SK-MEL-5 (cell line): ENCODE measurements at regions not wholly inside any gene's neighbourhood (a gene's known extent, or its start where the extent isn't known, plus 50 kb on each side); places are given as distances from the start of the nearest gene placed in this dataset.

Experiments
- DNase-seq: peaks from one replicate; pipeline ENCODE4 v3.0.0-alpha.2; 2016; ENCODE audit warnings: low read depth, low spot score
- in situ Hi-C: cut with HindIII; loops from 2 replicates; pipeline ENCODE4 v1.10.0; 2016; ENCODE audit warnings: low sequenced_read_pairs, high pct_unique_total_duplicates, low pct_unique_long_range_greater_than_20kb

DNA sequence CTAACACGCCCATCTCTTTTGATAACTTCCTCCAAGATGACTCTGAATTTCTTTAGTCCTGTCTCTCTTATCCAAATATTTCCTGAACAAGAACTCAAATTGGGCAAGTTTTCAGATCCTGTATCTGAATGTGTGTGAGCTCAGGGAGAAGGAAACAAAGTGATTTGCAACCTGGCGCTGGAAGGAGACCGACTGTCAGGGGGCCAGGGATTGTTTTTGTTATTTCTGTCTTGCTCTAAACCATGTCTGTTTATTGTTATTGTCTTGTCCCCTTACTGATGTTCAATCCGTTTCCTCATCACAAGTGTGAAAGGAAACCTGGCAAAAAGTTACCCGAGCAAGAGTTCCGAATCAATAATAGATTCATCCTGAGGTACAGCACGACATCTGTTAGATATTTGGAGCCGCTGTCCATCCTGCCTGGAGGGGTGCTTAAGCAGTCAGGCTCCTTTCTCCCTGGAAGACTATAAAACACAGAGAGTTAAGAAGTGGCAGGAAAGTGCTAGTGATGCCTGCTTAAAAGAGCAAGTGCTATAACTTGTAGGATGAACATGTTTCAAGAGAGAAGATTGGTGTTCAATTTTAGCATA lies 132.5 kb upstream of the OSR1 start:
- in situ Hi-C loops = no loop called here
- DNase-seq = no peak

DNA sequence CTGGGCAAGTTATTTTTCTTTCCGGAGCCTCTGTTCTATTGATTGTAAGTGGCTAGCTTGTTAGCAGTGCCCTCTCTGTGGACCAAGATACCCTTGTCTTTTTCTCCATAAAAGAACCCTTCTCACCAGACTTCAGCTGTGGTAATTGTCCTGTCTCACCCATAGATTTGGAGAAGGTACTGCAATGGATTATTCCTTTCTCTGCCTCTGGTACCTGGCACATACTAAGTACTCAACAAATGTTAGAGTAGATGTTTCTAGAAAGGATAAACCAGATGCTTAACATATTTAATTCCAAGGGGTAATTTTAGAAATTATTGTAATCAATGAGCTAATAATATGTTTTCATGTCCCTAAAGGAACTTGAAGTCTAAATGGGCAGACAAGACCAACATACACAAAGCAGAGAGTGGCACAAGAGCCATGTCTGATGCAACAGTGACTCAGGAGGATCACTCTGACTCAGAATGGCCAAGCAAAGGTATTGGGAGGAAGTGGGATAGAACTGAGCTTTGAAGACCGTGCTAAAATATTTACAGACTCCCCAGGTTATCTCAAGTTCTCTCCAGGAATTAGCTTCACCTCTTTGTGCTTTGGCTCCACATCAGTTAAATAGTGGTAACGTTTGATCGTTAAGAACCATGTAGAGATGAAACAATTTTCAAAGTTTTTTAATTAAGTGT lies 129.7 kb upstream of the OSR1 start:
- DNase-seq = no peak
- in situ Hi-C loops = no loop called here

DNA sequence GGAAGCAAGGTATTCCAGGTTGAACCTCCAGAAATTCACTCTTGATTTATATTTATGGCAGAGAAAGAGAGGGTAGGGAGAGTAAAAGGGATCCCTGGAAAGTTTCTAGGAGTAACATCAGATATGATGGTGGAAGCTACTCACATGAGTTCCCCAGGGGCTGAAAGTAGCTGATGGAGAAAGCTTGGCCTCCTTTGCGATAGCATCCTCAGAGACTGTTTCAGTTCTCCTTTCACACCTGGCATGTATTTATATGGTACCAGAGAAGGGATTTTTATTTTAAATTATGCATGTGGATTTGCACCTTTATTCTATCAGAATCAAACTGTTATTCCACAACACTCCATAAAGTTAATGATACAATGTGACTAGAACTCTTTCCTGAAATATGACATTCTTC lies 126.3 kb upstream of the OSR1 start:
- no peak for DNase-seq
- in situ Hi-C loops = no loop called here

DNA sequence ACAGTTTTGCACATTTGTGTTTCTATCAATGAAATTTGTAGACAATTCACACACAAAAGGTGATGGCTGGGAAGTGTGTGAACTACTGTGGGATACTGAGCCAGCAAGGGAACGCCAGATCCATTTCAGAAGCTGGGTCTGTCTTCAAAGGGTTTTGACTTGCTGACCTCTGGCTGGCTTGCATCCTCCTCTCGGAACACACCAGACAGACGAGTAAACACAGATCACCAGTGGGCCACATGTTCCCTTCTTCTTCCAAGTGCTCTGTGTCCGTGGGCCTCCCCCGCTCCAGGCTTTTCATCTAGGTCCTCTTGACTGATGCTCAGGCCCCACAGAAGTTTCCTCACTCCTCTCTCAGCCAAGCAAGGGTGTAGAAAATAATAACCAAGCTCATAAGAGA lies 122.2 kb upstream of the OSR1 start:
- DNase-seq = no peak
- in situ Hi-C loops = no loop called here

DNA sequence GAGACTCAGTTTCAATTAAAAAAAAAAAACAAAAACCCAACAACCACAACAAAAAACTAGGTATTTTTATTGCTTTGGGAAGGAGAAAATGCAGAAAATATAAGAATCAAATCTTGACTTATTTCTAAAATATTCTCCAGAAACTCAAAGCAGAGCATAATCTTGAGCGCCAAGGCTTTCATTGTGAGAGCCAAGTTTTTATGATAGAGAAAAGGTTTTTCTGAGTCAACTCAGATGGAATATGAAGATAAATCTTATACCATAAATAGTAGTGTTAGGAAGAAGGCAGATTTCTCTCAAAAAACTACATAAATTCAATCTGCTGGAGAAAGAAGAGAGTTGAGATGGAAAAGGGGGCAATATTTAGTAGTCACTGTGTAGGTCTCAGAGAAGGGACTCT lies 121.2 kb upstream of the OSR1 start:
- no peak for DNase-seq
- in situ Hi-C loops = no loop called here

DNA sequence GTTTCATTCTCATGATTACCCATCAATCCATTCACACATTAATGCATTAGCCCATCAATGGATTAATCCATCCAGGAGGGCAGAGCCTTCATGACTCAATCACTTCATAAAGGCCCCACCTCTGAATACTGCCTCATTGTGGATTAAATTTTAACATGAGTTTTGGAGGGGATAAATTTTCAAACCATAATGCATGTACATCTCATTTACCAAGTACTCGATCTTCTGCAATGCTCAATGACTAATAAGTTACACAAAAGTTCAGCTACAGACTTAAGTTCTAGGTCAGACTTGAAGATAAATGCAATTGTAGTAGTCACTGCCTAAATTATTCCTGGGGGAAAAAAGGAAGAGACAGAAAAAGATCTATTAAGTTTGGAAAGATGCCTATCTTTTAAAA lies 120.0 kb upstream of the OSR1 start:
- in situ Hi-C loops = no loop called here
- no peak for DNase-seq

DNA sequence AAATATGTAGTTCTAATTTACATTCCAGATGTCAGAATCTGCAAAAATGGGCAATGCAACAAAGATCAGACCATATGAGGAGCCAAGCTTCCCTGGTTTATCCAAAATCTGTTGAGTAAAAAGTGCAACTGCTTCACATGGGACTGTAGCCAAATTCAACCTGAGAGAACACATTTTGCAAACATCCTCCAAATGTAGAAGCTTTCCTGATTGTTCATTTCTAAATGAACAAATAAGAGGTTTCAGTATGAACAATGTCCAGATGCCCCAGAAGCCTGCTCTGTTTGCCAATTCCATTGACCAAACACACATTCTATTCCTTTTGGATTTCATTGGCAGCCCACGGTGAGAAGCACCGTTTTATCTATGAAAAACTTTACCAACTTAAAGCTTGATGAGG lies 117.9 kb upstream of the OSR1 start:
- in situ Hi-C loops = no loop called here
- DNase-seq = no peak

DNA sequence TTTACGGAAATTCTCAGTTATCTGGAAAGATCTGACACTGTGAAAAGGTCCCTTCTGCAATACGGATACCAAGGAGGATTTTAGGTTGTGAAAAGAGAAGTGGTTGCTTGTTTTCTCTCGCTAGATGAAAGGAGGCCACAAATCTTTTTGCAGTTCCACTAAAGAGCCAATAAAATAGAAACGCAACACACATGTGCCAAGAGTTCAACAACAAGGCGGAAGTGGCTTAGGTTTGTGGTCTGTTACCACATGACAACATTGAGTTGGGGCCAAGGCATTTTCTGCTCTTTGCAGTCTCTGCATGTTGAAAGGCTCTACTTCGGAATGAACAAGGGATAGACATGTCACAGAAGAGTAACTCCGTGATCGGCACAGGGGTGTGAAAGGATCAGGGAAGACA lies 115.7 kb upstream of the OSR1 start:
- DNase-seq = peak; percentile 32
- in situ Hi-C loops = no loop called here

DNA sequence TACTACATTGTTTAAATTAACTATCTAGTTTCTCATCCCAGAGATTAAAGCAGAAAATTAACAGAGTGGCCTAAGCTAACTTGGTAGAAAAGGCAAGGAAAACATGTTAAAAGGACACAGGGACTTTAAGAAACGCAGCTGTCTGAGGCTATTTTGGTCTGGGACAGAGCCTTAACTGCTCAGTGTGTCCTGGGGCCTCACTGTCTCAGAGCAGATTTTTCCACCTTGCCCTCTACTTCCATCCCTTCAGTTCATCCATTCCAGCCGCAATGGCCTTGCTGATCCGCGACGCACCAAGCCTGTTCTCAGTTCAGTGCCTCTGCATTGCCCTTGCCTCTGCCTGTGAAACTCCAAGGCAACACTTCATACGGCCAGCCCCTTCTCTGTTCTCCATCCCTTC lies 114.9 kb upstream of the OSR1 start:
- no peak for DNase-seq
- in situ Hi-C loops = no loop called here

DNA sequence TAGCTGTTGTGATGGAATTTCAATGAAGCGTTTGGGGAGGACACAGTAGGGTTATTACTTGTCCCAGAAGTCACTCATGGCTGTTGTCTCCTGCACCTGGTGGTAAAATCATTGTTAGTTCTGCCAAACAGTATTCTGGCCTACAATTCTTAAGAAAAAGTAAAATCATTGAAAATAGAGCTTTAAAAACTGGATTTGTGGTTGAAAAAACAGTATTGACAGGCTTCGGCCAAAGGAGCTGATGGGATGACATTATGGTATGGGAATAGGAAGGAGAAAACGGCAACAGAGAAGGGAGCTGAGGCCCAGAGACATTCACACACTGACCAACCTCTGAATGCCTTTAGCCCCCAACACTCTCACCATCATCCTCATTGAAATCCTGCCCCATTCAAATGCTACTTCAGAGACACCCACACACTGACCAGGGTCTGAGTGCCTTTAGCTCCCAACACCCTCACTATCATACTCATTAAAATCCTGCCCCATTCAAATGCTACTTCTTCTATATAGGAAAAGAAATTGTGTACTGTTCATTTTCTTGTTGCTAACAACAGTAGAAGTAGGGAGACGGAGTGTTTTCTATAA lies 114.1 kb upstream of the OSR1 start:
- no peak for DNase-seq
- in situ Hi-C loops = no loop called here

DNA sequence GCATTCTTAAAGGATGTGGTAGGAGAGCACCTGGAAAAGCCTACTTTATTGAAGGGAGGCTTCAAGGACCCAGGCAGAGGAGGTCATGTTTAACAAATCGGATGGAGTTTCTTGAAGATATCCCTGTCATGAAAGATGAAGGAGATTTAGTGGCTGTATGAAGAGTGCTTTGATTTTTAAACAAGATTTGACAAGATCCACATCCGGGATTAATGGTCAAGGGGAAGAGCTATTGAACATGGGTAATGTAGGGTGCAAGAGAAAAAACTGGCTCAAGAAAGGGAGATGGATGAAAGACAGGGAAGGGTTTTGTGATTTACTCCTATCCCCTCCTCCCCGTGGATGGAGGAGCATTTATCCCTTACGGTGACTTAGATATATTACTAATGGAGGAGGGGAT lies 113.1 kb upstream of the OSR1 start:
- in situ Hi-C loops = no loop called here
- DNase-seq = no peak

DNA sequence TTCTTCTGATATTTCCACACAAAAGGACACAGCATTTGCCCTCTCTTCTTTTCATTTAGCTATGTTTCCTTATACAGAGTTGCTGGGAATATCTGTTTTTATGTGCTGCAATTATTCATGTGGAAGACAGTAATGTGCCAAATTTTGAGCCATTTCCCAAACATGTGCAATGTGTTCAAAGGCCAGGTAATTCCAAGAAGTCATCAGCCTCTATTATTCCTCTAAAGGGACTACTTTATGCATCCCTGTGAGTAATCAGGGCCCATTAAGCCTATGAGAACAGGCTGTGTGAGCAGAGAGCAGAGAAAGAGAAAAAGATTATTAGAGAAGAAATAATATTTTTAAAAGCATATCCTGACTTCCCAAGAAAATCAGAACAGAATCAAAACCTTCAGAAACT lies 107.6 kb upstream of the OSR1 start:
- in situ Hi-C loops = no loop called here

DNA sequence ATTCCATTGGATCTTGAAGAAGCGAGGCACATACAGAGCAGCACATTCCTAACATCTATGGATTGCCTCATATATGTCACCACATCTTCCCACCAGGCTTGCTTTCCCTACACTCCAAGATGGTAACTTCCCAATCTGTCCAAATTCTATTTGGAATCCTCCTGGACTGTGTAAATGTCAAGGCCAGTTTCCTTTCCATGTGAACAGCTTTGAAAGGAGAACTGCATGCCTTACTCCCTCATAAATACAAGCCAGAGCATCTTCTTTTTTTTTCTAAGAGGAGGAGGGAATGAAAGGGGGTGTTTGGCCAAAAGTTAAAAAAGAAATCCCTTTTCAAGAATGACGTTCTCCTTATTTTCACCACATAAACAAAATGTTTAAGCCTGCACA lies 103.8 kb upstream of the OSR1 start:
- in situ Hi-C loops = no loop called here
- no peak for DNase-seq

More for the DNA sequence above, 107.6 kb upstream of the OSR1 start:
- DNase-seq = no peak

DNA sequence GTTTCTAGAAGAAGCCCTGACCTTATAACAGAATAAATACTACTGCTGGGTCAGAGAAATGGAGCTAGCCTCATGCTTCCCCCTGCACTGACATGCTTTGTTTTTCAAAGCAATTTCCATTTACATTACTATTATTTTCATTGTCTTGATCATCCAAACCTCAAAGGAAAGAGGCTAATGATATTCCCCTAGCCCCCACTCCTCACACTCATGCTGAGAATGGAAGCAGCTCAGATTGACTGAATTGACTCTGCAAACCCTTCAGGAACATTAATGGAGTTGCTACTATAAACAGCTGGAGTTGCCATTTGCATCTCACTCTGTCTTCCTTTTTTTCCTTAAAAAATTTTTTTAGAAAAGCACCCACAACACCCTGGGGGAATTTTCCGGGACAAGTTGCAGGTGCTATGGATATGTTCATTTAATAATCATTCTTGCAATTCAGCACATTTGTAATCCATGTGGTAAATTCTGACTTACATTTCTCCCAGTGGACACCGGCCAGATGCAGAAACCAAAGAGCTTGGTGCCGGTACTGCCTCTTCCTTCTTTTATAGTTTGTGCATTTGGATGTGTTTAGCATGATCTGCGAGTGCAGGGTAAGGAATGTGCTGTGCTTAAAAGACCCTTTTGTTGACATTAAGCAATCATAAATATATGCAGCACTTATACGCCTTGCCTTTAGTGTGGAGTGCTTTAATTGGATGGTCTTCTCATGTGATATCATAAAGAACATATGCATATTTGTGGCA lies 103.3 kb upstream of the OSR1 start:
- no peak for DNase-seq
- in situ Hi-C loops = no loop called here

DNA sequence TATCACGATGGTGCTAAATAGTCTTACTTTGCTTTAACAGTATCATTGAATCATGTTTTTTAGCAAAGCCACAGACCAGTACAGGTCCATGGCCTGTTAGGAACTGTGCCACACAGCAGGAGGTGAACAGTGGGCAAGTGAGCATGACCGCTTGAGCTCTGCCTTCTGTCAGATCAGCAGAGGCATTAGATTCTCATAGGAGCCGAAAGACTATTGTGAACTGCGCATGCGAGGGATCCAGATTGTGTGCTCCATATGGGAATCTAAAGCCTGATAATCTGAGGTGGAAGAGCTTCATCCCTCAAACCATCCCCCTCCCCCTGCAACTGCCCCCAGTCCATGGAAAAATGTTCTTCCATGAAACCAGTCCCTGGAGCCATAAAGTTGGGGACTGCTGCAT lies 102.3 kb upstream of the OSR1 start:
- in situ Hi-C loops = no loop called here
- no peak for DNase-seq

DNA sequence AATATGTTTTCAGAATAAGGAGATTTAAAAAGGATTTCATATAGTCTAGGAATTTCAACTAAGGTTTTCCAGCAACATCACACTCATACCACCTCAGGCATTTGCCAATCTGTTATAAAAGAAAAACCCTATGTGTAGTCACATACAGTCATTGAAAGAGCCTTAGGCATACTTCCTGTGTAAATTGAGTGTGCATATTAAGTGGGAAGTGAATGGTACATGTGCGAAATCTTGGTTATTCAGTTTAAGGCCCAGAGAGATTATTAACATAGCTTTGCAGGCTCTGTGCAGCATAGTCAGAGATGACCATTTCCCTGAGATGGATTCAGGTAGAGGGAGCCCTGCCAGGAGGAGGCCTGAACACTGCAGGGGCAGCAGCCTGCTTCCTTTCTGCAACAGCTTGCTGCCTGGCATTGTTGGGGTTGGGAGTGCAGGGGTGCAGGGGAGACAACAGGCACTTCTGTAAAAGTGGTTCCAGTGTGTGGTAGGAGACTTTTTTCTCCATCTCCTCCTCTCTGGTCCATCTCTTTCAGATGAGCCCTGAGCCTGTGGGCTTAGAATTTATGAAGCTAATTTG lies 100.1 kb upstream of the OSR1 start:
- in situ Hi-C loops = no loop called here
- no peak for DNase-seq

DNA sequence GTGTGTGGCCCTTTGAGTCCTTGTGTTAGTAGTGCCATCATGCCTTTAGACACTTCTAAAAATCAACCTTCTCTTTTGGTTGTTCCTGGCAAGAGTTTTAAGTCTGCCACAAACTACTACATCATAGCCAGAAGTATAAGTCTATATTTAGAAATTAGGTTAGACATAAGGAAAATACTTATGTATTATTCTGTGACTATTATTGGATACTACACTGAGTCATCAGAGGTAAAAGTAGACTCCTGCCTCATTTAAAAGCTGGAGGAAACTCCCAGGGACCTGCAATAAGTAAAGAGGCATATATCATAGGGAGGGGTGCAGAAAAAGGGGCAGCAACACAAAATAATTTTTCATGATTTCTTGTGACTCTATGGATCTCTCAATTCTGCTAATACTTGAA lies 99.4 kb upstream of the OSR1 start:
- no peak for DNase-seq
- in situ Hi-C loops = no loop called here

DNA sequence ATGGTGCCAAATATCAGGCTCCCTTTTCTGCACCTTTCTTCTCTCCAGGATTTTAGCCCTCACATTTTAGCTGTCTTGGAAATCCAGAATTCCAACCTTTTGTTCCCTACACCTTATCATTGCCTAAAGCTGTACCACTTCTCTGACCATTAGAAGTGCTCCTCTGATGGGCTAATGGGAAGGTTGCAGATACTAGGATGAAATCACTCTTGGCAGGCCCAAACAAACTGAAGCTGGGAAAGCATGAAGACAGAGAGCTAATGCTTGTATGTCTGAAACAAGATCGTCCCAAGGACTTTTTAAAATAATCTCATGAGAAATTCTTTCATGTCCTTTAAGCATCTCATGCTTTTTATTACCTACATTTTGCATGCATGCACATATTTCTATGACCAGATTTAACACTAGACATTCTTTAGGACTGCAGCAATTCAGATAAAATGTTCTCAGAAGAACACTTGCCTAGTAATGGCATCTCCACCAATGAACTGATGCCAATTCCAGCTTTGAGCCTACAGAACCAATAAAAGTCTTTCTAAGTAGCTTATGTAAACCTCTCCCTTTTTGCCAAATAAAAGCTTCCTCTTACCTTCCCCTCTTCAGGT lies 98.4 kb upstream of the OSR1 start:
- DNase-seq = no peak
- in situ Hi-C loops = no loop called here
